SK-N-MC (cell line): ENCODE measurements at regions not wholly inside any gene's neighbourhood (a gene's known extent, or its start where the extent isn't known, plus 50 kb on each side); places are given as distances from the start of the nearest gene placed in this dataset.

Experiments
- EZH2 ChIP-seq: fragments of 200-600 bp; sonication (generic); IDR thresholded peaks from one replicate; pipeline ENCODE4 v1.6.1; 2017; ENCODE audit warnings: antibody characterized with exemption
- FOXP2 ChIP-seq: optimal IDR thresholded peaks from 2 replicates; pipeline ENCODE3; 2011; ENCODE audit warnings: mild to moderate bottlenecking, moderate library complexity; ENCODE audit not compliant: insufficient read depth; ENCODE audit errors: extremely low read length, control extremely low read depth
- POLR2AphosphoS5 ChIP-seq: IDR thresholded peaks from 2 replicates; pipeline ENCODE4 v1.6.1; 2012; ENCODE audit warnings: mild to moderate bottlenecking, low read depth, low read length, borderline replicate concordance

- TF ChIP-seq EZH2, result no peak
- no peak for TF ChIP-seq POLR2AphosphoS5
- no peak for TF ChIP-seq FOXP2
These were observed 227.2 kb downstream of the SPCS3 start for GRCh38 chr4:176546975-176547374.
